Activated CD4-positive, CD25-positive, alpha-beta regulatory T cell treated with anti-CD3 and anti-CD28 coated beads, Interleukin-2, amount 50 U/mL, for 24 hours (primary cell): ENCODE measurements at regions not wholly inside any gene's neighbourhood (a gene's known extent, or its start where the extent isn't known, plus 50 kb on each side); places are given as distances from the start of the nearest gene placed in this dataset.

ENCODE experiments used
- ATAC-seq, 2 donors: fragments of 150-1000 bp; cut with Tn5 transposase; one replicate each; pipeline ENCODE4 v1.10.0; 2021; ENCODE audit warnings: mild to moderate bottlenecking in 1 of 2, moderate library complexity in 1 of 2

DNA sequence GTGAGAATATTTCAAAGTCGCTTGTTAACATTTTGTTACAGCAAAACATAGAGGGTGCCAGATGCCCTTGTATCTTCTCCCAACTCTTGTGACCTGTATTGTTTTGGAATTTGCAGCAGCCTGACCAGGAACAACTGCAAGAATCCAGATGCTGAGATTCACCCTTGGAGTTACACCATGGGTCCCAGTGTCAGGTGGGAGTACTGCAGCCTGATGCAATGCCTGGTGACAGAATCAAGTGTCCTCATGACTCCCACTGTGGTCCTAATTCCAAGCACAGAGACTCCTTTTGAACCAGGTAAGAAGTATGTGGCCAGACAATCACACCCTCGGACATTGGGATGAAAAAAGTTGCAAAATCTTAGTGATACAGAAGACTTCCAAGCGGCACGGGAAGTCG is 79.6 kb upstream of the MAP3K4 start:
- ATAC-seq: no peak

DNA sequence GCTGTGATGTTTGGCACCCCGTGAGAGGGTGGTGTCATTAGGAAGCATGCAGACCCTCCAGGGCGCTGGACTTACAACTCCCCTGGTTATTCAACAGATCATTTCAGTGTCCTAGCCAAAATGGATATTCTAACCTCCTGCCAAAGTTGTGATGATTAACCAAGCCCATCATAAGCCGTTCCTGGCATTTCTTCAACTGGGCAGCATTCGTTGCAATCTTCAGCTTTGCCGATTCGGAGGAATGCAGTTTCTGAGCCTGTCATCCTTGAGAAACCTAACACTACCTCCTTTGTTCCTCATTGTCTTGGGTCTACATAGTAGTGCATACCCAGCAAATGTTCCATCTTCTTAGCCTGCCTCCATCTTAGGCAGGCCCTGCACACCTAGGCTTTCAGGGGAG is 79.2 kb upstream of the MAP3K4 start:
- ATAC-seq: no peak

DNA sequence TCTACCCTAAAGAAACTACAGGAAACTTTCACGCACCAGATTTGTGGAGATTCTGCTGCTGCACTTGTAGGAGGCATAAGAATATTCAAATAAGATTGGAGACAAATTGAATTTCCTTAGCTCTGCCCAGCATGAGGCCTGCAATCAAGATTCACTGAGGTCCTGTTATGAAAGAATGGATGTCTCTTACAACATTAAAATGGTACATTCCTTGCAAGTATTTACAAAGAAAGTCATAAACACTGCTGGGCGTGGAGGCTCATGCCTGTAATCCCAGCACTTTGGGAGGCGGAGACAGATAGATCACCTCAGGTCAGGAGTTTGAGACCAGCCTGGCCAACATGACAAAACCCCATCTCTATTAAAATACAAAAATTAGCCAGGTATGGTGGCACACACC is 74.0 kb upstream of the MAP3K4 start:
- no peak for ATAC-seq

DNA sequence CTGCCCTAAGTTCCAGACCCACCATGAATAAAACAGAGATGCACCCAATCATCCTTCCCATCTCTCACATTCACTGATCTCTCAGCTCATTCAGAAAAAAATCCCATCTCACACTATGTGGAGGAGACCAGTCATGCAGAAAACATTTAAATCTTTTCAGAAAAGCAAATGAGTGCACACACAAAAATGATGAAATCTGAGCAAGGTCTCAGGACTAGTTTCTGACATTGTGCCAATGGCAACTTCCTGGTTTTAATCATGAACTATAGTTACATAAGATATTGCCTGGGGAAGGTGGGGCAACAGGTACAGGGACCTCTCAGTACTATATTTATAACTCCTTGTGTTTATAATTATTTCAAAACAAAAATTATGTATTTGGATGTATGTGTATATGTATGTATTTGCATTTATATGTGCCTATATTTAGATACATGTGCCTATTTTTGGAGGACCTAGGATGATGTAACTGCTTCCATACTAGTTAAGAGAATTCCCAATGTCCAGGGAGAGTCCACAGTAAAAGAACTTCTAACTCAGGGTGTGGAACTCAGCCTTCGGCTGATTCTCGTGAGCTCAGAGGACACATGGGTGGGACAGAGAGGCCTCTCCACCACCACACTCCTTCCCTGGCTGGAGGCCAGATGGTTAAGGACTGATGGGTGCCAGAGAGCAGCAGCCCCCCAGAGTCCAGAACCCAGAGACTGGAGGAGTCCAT is 71.7 kb upstream of the MAP3K4 start:
- no peak for ATAC-seq

DNA sequence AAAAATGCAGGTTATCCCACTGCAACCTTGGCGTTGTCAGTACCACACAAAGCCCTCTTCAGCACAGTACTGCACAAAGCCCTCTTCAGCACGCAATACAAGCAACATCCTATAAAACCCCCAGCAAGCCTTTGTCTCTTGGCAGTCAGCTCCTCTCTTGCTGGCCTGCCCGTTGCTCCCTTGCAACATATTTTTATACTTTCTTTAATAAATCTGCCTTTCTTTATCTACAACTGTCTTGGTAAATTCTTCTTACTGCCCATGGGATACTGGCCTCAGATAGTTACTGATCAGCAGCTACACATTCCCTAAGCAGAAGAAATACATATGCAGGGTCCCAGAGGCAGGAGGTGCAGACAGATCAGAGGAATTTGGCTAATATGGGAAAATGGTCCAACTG is 70.5 kb upstream of the MAP3K4 start:
- no peak for ATAC-seq

DNA sequence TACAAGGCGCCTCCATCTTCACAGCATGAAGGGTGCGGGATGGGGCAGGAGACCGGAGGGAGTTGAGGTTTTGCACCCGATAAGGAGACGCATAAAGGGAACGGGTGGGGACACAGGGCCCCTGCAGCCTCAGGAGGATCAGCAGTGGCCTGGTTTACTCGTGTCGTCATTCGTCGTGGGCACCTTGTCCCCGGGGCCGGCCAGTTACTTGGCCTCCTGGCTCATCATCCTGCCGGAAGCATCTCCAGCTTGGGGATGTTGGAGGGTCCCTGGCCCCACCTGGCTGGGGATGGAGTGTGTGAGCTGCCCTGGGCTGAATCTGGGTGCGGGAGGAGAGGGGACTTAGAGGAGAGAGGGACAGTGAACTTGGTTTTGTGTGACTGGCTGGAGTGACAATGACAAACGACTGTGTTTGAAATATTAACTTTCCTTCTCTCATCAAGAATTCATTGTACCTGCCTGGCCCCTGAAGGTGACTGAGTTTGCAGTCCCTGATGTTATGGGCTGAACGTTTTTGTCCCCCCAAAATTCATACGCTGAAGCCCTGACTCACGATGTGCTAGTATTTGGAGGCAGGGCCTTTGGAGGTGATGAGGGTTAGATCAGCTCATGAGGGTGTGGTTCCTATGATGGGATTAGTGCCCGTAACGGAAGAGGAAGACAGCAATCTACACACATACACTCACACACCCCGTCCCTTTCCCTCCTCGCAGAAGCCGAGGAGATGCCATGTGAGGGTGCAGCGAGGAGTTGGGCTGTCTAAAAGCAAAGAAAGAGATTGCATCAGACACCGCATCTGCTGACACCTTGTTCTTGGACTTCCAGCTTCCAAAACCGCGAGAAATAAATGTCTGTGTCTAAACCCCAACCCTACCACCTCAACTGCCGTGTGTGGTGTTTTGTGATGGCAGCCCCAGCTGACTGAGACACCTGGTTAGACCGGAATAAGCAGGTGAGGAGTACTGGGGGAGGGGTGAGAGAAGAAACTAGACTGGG is 65.0 kb upstream of the MAP3K4 start:
- no peak for ATAC-seq

DNA sequence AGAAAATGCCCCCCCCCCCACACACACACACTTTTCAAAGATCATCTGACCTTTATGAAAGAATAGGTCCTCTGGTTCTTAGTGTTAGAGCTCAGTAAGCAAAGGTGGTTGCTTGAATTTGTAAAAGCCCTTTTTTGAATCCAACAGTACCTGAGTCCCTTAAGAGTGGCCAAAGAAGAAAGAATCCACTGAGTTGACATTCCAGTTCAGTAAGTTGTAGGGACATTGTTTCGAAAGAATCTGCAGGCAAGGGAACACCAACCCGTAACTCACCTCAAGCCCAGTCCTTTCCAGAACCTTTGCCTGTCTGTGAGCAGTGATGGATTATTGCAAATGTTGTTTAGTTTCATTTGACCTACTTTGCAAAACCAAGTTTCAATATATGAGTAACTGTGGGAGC is 64.2 kb upstream of the MAP3K4 start:
- no peak for ATAC-seq

DNA sequence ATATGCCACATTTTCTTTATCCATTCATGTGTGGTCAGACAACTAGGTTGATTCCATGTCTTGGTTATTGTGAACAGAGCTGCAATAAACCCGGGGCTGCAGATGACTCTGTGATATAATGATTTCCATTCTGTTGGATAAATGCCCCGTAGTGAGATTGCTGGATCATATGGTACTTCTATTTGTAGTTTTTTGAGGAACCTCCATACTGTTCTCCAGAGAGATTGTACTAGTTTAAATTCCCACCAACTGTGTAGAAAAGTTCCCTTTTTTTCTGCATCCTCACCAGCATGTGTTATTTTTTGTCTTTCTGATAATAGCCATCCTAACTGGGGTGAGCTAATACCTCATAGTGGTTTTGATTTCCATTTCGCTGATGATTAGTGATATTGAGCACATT is 62.2 kb upstream of the MAP3K4 start:
- ATAC-seq: no peak

DNA sequence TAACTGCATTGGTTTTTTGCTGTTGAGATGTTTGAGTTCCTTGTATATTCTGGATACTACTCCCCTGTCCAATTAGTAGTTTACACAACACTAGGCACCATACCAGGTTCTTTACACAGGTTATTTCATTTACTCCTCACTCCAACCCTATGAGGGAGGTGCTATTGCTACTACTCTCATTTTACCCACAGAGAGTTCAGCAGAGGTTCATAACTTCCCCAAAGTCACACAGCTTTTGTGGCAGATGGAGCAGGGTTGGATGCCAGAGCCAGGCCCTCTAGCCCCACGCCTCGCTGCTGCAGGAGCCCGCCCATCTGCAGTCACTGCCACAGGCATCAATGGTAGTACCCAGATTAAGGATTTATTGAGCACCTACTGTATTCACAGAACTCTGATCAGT is 61.7 kb upstream of the MAP3K4 start:
- no peak for ATAC-seq

DNA sequence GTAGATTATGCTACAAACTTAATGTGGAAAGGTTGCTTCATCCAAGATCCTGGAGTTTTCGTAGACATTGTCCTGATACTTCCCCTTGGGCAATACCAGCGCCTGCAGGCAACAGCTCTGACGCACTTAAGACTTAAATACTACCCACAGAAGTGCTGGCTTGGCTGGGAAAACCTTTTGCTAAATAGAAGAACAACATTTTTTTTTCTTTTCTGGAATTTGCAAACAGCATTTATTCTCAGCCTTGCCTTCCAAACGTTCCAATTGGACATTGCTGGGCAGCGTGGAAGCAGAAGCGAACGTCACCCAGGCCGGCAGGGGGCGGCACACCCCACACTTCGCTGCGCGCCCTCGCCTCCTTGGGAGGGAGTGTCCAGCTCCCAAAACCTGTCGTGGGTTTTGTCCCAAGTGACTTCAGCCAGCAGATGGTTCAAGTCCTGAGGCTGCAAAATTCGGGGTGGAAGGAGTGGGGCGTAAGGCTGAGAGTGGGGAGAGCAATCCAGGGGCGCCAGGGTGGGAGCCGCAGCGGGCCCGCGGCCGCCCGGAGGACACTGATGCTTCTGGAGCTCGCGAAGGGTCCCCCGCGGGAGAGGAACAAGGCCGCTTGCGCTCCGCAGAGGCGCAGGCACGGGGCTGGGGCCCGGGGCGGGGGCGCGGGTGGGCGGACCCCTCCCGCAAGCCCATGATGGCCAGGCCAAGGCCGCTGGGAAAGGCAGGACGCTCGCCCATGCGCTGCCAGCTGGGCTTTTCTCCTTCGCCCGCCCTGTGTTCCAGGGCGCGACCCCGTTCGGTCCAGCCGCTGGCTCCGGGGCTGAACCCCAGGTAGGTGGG is 60.8 kb upstream of the MAP3K4 start:
- ATAC-seq: peak; percentile 30 to 58

DNA sequence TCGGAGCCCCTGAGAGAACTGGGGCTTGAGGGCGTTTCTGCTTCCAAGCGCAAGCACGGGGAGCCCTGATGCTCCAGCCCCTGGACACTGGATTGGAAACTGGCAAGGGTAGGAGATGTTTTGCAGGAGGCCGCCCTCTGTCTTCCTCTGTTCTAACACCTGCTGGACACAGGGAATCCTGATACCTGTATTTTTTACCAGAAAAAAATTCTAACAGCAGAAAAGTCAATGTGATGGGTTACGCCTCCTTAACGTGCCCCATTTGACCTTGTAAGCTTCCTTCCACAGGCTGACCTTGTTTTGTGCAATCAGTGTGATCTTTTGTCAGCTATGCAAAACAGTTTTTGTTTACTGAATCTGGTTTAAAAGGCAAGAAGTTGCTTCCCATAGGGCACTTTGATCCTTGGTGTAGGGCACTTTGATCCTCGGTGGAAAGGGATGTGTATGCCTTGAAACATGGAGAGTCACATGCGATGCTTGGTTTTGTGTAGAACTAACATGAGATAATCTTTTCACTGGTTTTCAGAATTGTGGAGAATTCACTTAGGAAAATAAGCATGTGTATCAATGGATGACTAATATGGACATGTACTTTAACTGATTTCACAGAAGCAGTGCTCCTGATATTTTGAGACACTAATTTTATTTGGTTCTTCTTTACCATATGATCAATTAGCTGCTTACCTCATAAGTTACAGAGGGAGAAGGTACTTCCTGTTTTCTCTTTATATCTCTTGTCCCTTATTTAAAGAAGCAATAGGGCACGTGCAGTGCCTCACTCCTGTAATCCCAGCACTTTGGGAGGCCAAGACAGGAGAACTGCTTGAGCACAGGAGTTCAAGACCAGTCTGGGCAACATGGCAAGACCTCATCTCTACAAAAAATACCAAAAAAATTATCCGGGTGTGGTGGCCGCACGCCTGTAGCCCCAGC is 59.9 kb upstream of the MAP3K4 start:
- ATAC-seq: no peak

DNA sequence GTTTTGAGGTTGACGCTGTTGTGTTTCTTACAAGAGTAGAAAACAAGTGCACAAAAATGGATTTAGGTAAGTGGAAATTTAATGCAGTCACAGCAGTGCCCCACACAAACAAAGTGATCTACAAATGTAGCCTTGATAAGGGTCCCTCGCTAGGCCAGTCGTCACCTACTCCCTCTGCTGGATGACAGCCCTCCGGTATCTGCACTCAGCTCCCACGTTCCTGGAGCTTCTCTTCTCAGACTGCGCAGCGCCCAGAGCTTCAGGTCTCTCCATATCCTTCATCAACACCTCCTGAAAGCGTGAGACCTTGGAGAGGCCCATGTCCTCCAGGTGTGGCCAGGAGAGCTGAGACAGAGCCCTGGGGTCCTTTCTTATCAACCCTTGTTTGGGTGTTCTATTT is 58.3 kb upstream of the MAP3K4 start:
- ATAC-seq: no peak

DNA sequence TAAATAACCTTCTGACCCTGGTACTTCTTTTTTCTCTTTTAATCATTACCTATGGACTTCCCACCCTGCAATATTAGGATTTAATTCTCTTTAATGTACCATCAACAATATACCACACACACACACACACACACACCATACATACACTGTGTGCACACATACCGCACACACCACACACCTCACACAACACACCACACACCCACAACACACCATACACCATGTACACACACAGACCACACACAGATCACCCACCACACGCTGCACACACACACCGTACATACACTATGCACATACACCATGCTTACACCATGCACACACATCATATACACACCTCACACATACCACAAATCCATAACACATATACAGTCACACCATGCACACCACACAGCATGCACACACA is 57.4 kb upstream of the MAP3K4 start:
- peak in 1 of 2 donors; percentile 22 for ATAC-seq

DNA sequence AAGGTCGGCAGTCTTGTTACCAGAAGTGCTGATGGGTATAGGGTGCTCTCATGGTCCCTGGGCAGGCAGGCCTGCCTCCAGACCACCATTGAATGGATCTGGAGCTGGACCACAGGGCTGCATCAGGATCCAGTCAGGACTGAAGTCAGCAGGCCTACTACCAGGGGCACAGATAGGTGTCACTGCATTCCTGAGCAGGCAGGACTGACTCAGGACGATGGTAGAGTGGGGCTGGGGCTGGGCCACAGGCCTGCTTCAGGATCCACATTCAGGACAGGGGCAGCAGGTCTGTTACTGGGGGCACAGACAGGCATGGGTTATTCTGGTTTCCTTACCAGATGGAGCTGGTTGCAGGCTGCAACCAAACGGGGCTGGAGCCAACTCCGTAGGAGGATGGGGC is 51.4 kb upstream of the MAP3K4 start:
- ATAC-seq: no peak
